GM18873 (cell line): ENCODE measurements at regions not wholly inside any gene's neighbourhood (a gene's known extent, or its start where the extent isn't known, plus 50 kb on each side); places are given as distances from the start of the nearest gene placed in this dataset.
"Not testable (repeated sequence)": the region's sequence is repeated elsewhere in the genome, so short reads cannot be mapped to it uniquely, and the experiment has no call there.

Experiments used
- ATAC-seq: cut with Tn5 transposase; IDR thresholded peaks from one replicate; pipeline ENCODE4 v1.9.1; 2021; ENCODE audit warnings: mild to moderate bottlenecking, moderate library complexity, moderate number of reproducible peaks; ENCODE audit not compliant: unreplicated experiment, low FRiP score

DNA sequence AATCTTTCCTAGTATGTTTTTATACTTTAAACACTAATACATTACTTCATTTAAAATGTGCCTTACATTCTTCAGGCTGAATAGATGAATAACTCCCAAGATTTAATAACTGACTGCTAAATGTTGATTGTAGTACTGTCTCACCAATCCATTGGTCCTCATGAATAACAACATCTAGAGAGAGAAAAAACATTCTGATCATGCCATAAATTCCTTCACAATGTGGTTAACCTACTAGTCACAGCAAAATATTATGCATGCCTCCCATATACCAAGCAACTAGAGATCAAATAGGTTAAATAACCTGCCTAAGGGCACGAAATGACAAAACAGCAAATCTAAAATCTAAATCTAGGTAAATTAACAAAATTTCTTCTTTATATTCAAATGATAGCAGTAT is 66.2 kb downstream of the SYT15 start:
- not testable (repeated sequence) for ATAC-seq

DNA sequence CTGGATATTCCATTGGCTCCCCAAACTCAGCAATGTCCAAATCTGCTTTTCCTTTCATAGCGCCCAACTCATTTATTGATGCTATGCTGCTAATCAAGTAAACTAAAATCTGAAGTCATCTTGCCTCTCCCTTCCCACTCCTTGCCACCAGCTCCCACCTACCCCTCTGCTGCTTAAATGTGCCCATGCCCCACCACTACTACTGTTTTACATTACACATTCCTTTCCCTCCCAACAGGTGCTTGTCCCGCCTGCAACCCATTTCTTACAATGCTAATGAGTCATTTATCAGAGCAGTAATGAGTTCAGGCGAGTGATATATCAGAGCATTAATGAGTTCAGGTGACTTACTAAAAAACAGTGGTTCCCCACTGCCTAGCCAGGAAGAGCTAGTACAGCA is 67.2 kb downstream of the SYT15 start:
- not testable (repeated sequence) for ATAC-seq

DNA sequence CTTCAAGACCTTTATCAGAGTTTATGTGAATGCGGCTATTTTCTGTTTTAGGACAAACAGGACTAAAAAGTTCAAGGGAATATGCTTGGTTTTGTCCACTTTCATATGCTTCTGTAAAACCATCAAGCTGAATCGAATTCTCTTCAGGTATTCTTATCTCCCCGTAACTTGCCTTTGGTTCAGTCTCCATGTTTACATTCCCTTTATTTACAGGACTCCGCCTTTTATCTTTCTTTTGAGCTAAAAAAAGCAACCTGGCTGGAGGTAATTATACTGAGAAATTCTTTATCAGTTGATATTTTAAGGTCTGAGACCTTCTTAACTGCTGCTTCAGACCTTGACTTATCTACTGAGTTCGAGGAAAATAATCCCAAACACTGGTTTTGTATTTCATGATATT is 72.0 kb downstream of the SYT15 start:
- ATAC-seq, result not testable (repeated sequence)

GRCh38 chr10:46657437-46657836 is 78.5 kb downstream of the SYT15 start:
- ATAC-seq, result not testable (repeated sequence)

DNA sequence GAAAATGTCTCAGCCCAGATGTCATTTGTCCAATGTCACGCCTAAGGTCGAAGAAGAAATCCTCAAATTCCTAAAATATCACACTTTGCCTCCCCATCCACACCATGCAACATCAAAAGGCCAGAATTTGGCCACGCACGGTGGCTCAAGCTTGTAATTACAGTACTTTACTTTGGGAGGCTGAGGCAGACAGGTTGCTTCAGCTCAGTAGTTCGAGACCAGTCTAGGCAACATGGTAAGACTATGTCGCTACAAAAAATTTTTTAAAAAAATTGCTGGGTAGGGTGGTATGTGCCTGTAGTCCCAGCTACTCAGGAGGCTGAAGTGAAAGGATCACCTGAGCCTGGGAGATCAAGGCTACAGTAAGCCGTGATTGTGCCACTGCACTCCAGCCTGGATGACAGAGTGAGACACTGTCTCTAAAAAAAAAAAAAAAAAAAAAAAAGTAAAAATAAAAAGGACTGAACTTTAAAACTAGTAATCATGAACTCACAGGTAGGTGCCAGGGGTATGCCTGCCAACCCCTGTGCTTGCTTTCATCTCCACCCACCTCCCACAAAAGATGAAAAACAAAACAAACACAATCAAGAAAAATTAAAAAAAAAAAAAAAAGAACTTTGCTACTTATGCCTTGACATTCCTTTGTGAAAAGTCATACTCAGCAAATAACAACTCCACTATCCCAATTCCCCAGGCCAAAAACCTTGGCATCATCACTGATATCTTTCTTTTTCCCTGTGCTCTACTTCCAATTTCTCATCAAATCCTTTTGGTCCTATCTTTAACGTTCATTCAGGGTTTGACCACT is 81.3 kb downstream of the SYT15 start:
- ATAC-seq, result not testable (repeated sequence)

- ATAC-seq, result not testable (repeated sequence)
Observed at GRCh38 chr10:46660835-46661164, 81.9 kb downstream of the SYT15 start.

GRCh38 chr10:46665536-46665935 is 86.6 kb downstream of the SYT15 start:
- not testable (repeated sequence) for ATAC-seq

DNA sequence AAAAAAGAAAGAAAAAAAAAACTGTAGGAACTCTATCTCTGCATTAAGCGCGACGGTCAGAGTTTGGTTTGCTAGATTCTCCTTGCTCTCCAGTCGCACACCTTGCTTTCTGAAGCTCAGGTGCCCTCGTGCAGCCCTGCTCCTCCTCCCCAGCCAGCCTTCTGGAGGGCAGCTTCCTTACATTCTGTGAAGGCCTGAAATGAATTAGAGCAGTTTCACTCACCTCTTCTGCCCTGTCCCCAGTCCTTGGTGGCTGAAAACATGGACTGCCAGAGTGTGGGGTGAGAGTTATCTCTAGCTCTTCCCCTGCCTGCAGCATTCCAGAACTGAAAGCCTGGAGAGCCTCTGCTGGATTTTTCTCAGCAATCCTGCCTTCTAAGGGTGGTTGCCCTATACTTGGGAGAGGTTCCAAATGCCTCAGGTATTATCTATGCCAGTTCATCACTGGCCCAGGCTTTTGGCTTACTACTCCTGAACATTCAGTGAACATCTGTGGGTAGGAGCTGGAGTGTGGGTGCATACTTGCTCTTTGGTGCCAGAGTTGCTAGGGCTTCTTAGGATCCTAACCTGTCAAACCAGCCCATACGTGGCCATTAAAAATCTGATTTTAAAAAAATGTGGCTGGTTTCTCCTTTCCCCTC is 89.5 kb downstream of the SYT15 start:
- not testable (repeated sequence) for ATAC-seq

GRCh38 chr10:46677836-46678435 is 99.0 kb downstream of the SYT15 start:
- not testable (repeated sequence) for ATAC-seq

GRCh38 chr10:46691397-46691796 is 112.5 kb downstream of the SYT15 start:
- ATAC-seq, result not testable (repeated sequence)

DNA sequence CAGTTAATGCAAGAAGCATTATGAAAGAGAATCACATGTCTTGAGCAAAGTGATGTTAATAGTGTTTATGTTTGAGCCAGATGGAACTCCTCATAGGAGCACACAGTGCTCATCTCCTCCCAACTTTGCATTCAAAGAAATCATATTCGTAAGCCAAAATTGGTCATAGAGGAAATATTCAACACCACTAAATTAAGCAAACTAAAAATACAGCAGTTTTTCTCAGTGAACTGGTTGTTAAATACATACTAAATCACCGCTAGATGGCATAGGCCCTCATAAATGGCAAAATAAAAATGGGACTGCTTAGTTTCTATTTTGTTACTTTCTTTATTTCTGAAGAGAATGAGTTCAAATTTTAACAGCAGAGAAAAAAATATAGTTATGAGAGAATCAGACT is 114.3 kb downstream of the SYT15 start:
- not testable (repeated sequence) for ATAC-seq

GRCh38 chr10:46717264-46717663 is 138.3 kb downstream of the SYT15 start:
- not testable (repeated sequence) for ATAC-seq

DNA sequence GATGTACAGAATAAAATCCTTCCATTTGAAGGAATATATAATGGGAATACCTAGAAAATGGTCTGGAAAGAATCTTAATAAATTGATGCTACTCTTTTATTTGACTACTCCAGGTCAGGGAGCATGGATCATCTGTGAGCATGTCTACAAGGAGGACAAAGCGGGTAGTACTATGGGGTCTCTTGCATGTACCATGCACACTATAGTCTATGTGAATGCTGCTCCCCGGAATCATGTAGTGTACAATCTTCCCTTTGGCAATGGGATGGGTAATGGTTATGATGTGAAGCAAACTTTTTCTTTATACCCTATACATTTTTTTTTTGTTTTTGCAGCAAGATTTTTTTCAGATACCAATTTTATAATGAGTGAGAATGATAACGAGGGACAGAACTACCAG is 139.1 kb downstream of the SYT15 start:
- not testable (repeated sequence) for ATAC-seq

- not testable (repeated sequence) for ATAC-seq
Observed at GRCh38 chr10:46720386-46720785, 141.5 kb downstream of the SYT15 start.

GRCh38 chr10:46720811-46721518 is 142.0 kb downstream of the SYT15 start:
- ATAC-seq, result not testable (repeated sequence)

DNA sequence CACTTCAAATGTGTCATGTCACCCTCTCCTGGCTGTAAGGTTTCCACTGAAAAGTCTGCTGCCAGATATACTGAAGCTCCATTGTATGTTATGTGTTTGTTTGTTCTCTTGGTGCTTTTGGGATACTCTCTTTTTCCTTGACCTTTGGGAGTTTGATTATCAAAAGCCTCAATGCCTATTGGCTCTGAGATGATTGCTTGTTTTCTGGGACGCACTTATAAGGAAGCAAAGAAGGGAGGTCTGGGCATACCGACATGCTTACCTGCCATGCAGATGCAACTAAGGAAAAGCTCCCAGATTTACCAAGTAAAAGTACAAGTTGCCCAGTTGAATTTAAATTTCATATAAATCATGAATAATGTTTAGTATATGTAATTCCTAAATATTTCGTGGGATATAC is 145.3 kb downstream of the SYT15 start:
- ATAC-seq, result not testable (repeated sequence)

GRCh38 chr10:46728359-46728758 is 149.4 kb downstream of the SYT15 start:
- not testable (repeated sequence) for ATAC-seq

DNA sequence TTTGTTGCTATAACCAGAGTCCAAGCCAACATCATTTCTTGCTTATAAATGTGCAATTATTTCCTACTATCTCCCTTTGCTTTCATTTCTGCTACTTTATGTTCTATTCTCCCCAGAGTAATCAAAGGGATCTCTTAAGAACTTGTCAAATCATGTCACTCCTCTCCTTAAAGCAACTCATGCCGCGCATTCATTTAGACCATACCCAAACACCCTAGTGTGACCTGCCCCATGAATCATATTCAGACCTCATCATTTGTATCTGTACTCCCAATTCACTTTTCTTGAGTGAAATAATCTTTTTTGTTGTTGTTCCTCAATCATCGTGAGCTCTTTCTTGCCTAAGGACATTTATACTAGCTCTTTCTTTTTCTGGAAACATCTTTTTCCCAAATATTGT is 151.8 kb downstream of the SYT15 start:
- ATAC-seq, result not testable (repeated sequence)

GRCh38 chr10:46733635-46734261 is 154.8 kb downstream of the SYT15 start:
- not testable (repeated sequence) for ATAC-seq

DNA sequence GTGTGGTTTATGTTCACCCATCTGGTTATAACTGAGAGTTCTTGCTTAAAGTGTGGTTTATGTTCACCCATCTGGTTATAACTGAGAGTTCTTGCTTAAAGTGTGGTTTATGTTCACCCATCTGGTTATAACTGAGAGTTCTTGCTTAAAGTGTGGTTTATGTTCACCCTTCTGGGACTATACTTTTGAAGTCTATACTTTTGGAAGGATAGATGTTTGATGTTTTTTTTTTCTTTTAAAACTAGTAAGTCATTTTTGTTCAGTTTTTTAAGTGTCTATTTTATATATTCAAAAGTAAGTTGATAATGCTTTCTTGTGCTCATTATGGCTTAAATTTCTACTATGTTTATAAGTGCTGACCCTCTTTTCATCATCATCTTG is 155.3 kb downstream of the SYT15 start:
- ATAC-seq, result not testable (repeated sequence)
